ENCODE measurements at regions not wholly inside any gene's neighbourhood (a gene's known extent, or its start where the extent isn't known, plus 50 kb on each side); places are given as distances from the start of the nearest gene placed in this dataset.
"Not testable (repeated sequence)": the region's sequence is repeated elsewhere in the genome, so short reads cannot be mapped to it uniquely, and the experiment has no call there.

DNA sequence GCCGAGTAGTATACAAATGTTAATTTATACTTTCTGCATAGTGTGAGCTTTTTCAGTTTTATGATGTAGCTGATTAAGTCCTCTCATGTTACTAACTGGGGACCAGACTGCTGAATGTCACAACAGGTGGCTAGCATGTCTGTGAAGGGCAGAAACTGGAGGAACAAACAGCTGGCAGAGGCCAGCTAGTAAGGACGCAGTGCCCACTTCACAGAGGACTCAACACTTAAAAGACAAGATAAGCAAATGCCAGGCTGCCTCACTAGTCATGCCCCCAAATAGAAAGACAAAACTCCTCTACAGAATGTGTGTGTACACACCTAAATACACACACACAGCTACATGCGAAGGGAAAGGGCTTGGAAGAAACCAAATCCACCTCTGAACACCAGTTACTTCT, 73.8 kb upstream of the ZNF678 start:
- Histone ChIP-seq H3K4me1 (peaks cover 14% of the 10 kb centered on the region), H3K27ac (no peak overlapping the region), H3K9me3 (no peaks in the 10 kb centered on the region), H3K27me3 (ENCODE audit: insufficient read depth in 3 of 3, low read length in 2 of 3) (no peaks in the 10 kb centered on the region), H3K36me3 (ENCODE audit: insufficient read depth in 1 of 2, low read depth in 1 of 2) (no peaks in the 10 kb centered on the region), H3K4me3 (no peak overlapping the region)
- DNase-seq: no peak
- 34 to 48% (median 42%) methylated on average over 3 of the region's 3 CpGs for WGBS, 3 donors
- intact Hi-C loops (cut with DNase I): loop anchor here in 1 of 2 donors (10.0 kb wide), 1 partner anchor 235 kb away; no protein-coding TSS in a partner anchor
- ATAC-seq: peak; percentile 40 to 73 (median 65)
- TF ChIP-seq CTCF (IDR thresholded peaks at IDR 0.05): no peak

DNA sequence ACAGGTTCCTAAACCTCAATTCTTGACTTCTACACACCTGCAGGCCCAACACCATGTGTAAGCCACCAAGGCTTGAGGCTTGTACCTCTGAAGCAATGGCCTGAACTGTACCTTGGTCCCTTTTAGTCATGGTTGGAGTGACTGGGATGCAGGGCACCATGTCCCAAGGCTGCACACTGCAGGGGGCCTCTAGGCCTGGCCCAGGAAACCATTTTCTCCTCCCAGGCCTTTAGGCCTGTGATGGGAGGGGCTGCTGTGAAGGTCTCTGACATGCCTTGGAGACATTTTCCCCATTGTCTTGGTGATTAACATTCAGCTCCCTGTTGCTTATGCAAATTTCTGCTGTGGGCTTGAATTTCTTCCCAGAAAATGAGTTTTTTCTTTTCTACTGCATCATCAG, 75.8 kb upstream of the ZNF678 start:
- ATAC-seq (no peak), DNase-seq (no peak)
- no peaks in the 10 kb centered on the region for H3K27me3 ChIP-seq (ENCODE audit: insufficient read depth in 3 of 3, low read length in 2 of 3)
- intact Hi-C loops (cut with DNase I): loop anchor here in 1 of 2 donors (10.0 kb wide), 1 partner anchor 237 kb away; no protein-coding TSS in a partner anchor
- H3K9me3 ChIP-seq: no peaks in the 10 kb centered on the region
- H3K27ac ChIP-seq: no peak overlapping the region
- H3K36me3 ChIP-seq (ENCODE audit: insufficient read depth in 1 of 2, low read depth in 1 of 2): no peaks in the 10 kb centered on the region
- TF ChIP-seq CTCF (IDR thresholded peaks at IDR 0.05): no peak
- peaks cover 14% of the 10 kb centered on the region for H3K4me1 ChIP-seq
- no peak overlapping the region for H3K4me3 ChIP-seq

GRCh38 chr1:227486559-227486958, 76.8 kb upstream of the ZNF678 start:
- 83 to 85% (median 84%) methylated on average over 3 of the region's 3 CpGs for WGBS, 3 donors
- DNase-seq (no peak), ATAC-seq (no peak)
- Histone ChIP-seq H3K9me3 (no peaks in the 10 kb centered on the region), H3K27me3 (ENCODE audit: insufficient read depth in 3 of 3, low read length in 2 of 3) (no peaks in the 10 kb centered on the region), H3K36me3 (ENCODE audit: insufficient read depth in 1 of 2, low read depth in 1 of 2) (no peaks in the 10 kb centered on the region), H3K4me3 (no peak overlapping the region), H3K4me1 (peaks cover 14% of the 10 kb centered on the region), H3K27ac (no peak overlapping the region)
- no peak for TF ChIP-seq CTCF (IDR thresholded peaks at IDR 0.05)
- intact Hi-C loops (cut with DNase I): loop anchor here in 1 of 2 donors (10.0 kb wide), 1 partner anchor 238 kb away; no protein-coding TSS in a partner anchor

GRCh38 chr1:227482023-227482299, 81.4 kb upstream of the ZNF678 start:
- no peak overlapping the region for H3K27ac ChIP-seq
- intact Hi-C loops (cut with DNase I): loop anchor here (5.0 to 10.0 kb wide), 2 partner anchors 243 to 465 kb away; partner anchors contain the start of gene WNT9A (in 1 of the 2)
- H3K27me3 ChIP-seq (ENCODE audit: insufficient read depth in 3 of 3, low read length in 2 of 3): no peaks in the 10 kb centered on the region
- TF ChIP-seq CTCF (IDR thresholded peaks at IDR 0.05): no peak
- no peaks in the 10 kb centered on the region for H3K9me3 ChIP-seq
- no peak for ATAC-seq
- H3K36me3 ChIP-seq (ENCODE audit: insufficient read depth in 1 of 2, low read depth in 1 of 2): no peaks in the 10 kb centered on the region
- no peak overlapping the region for H3K4me3 ChIP-seq
- DNase-seq: no peak
- no peaks in the 10 kb centered on the region for H3K4me1 ChIP-seq

- H3K9me3 ChIP-seq; H3K27ac ChIP-seq; intact Hi-C loops (cut with DNase I); ATAC-seq; DNase-seq; H3K4me1 ChIP-seq; H3K4me3 ChIP-seq; H3K36me3 ChIP-seq (ENCODE audit: insufficient read depth in 1 of 2, low read depth in 1 of 2): not testable (repeated sequence)
- WGBS, 3 donors: 39 to 50% (median 40%) methylated on average over 5 of the region's 5 CpGs
- peaks cover 0 to 28% (median 0%) of the 10 kb centered on the region in 3 donors for H3K27me3 ChIP-seq (ENCODE audit: insufficient read depth in 3 of 3, low read length in 2 of 3)
Measured at GRCh38 chr1:227474072-227474471, 89.3 kb upstream of the ZNF678 start.

Measured in psoas muscle (tissue), 7 donors.